A549 (cell line): ENCODE measurements at regions not wholly inside any gene's neighbourhood (a gene's known extent, or its start where the extent isn't known, plus 50 kb on each side); places are given as distances from the start of the nearest gene placed in this dataset.

Experiments
- ATAC-seq, 2 experiments: fragments of 200-7000 bp in 1 of 2; fragments of >200 bp in 1 of 2; cut with Nextera tagmentation in 1 of 2; cut with Tn5 transposase in 1 of 2; 3 replicates each; pipeline versions ENCODE4 v1.8.0 to v1.9.1; 2018 to 2020; ENCODE audit warnings: mild to moderate bottlenecking in 1 of 2, moderate library complexity in 1 of 2
- CTCF ChIA-PET: fragments of 300-600 bp; sonication (Branson Sonifier 250); formaldehyde crosslinking; extraction: SDS; loops from one replicate; lab custom pipeline; 2021; ENCODE audit warnings: antibody characterized with exemption, inconsistent platforms; lab: Yijun Ruan, JAX
- POLR2A ChIA-PET: fragments of 350-600 bp; formaldehyde crosslinking; extraction: SDS; loops from one replicate; lab custom pipeline; 2021; ENCODE audit warnings: antibody characterized with exemption, inconsistent platforms; lab: Yijun Ruan, JAX
- DNase-seq, 2 experiments: peaks; one replicate each; pipeline versions ENCODE4 v3.0.0 to v3.0.0-alpha.2; 2011 to 2016; ENCODE audit warnings: low read depth in 1 of 2, low spot score in 1 of 2
- FAIRE-seq: peaks from 2 replicates; lab custom pipeline; 2011; peaks lifted over from hg19 to GRCh38; lab: Jason Lieb, UNC
- H3K27ac ChIP-seq, 2 experiments: fragments of >200 bp; sonication (Bioruptor Twin); formaldehyde crosslinking; 3 replicates each; pipeline ENCODE4 v1.5.1; 2016 to 2017
- H3K4me1 ChIP-seq: fragments of >200 bp; sonication (Bioruptor Twin); formaldehyde crosslinking; 3 replicates; pipeline ENCODE4 v1.6.1; 2016
- H3K4me2 ChIP-seq: fragments of >200 bp; sonication (Bioruptor Twin); formaldehyde crosslinking; 3 replicates; pipeline ENCODE4 v1.6.1; 2016
- H3K4me3 ChIP-seq: fragments of >200 bp; sonication (Bioruptor Twin); formaldehyde crosslinking; 3 replicates; pipeline ENCODE4 v1.5.1; 2016
- H3K9me3 ChIP-seq: fragments of >200 bp; sonication (Bioruptor Twin); formaldehyde crosslinking; 3 replicates; pipeline ENCODE4 v1.6.1; 2016
- CHD2 ChIP-seq: fragments of 150-350 bp; IDR thresholded peaks from 2 replicates; pipeline ENCODE4 v1.6.1; 2014; ENCODE audit warnings: low read length; ENCODE audit not compliant: partially characterized antibody
- EHF ChIP-seq: fragments of 250-450 bp; sonication (Bioruptor Pico); IDR thresholded peaks from 2 replicates; pipeline ENCODE4 v1.5.0; 2020; ENCODE audit warnings: mild to moderate bottlenecking
- EHMT2 ChIP-seq: fragments of 200-600 bp; sonication (generic); IDR thresholded peaks from 2 replicates; pipeline ENCODE4 v1.6.1; 2016; ENCODE audit warnings: antibody characterized with exemption, low read depth, mild to moderate bottlenecking, moderate library complexity
- EP300 ChIP-seq, 2 experiments: fragments of >200 bp; sonication (Bioruptor Twin); formaldehyde crosslinking; IDR thresholded peaks; 2 replicates in 1 of 2; 3 replicates in 1 of 2; pipeline ENCODE4 v1.6.1; 2016 to 2017
- ESRRA ChIP-seq: fragments of 150-350 bp; IDR thresholded peaks from 2 replicates; pipeline ENCODE4 v1.6.1; 2014; ENCODE audit warnings: mild to moderate bottlenecking, low read length, borderline replicate concordance
- FOSB ChIP-seq: fragments of 250-450 bp; sonication (Bioruptor Pico); IDR thresholded peaks from 2 replicates; pipeline ENCODE4 v1.5.0; 2020; ENCODE audit warnings: mild to moderate bottlenecking, moderate library complexity
- FOSL2 ChIP-seq, 2 experiments: fragments of 450-650 bp in 1 of 2; fragments of >200 bp in 1 of 2; sonication (Bioruptor Twin) in 1 of 2; formaldehyde crosslinking; IDR thresholded peaks; 2 replicates each; pipeline versions ENCODE4 v1.5.0 to v1.6.1; 2016 to 2020; ENCODE audit warnings: mild to moderate bottlenecking in 1 of 2, moderate library complexity in 1 of 2
- HOXB13 ChIP-seq: fragments of 250-450 bp; sonication (Bioruptor Pico); IDR thresholded peaks from 2 replicates; pipeline ENCODE4 v1.5.0; 2020; ENCODE audit warnings: low read depth, mild to moderate bottlenecking, moderate library complexity
- JUNB ChIP-seq: fragments of >200 bp; sonication (Bioruptor Twin); formaldehyde crosslinking; IDR thresholded peaks from 2 replicates; pipeline ENCODE4 v1.6.1; 2016
- KDM5A ChIP-seq: fragments of 200-600 bp; sonication (generic); IDR thresholded peaks from 2 replicates; pipeline ENCODE4 v1.6.1; 2016; ENCODE audit warnings: antibody characterized with exemption, mild to moderate bottlenecking
- MYC ChIP-seq: IDR thresholded peaks from 2 replicates; pipeline ENCODE4 v1.6.1; 2012; ENCODE audit warnings: mild to moderate bottlenecking, inconsistent platforms, low read length, improper control_type of control experiment, borderline replicate concordance
- NFE2L2 ChIP-seq: fragments of 150-350 bp; conservative IDR thresholded peaks from 2 replicates; pipeline ENCODE4 v1.6.1; 2014; ENCODE audit warnings: low read length
- NPAS2 ChIP-seq: fragments of 250-450 bp; sonication (Bioruptor Pico); IDR thresholded peaks from 2 replicates; pipeline ENCODE4 v1.8.0; 2022; ENCODE audit warnings: mild to moderate bottlenecking, moderate library complexity, borderline replicate concordance
- POLR2AphosphoS2 ChIP-seq: conservative IDR thresholded peaks from 2 replicates; pipeline ENCODE4 v1.6.1; 2012; ENCODE audit warnings: low read length, improper control_type of control experiment, inconsistent platforms
- RARB ChIP-seq: fragments of 250-450 bp; sonication (Bioruptor Pico); IDR thresholded peaks from 2 replicates; pipeline ENCODE4 v1.8.0; 2021; ENCODE audit warnings: mild to moderate bottlenecking, moderate library complexity
- RCOR1 ChIP-seq: fragments of 150-350 bp; IDR thresholded peaks from 2 replicates; pipeline ENCODE4 v1.6.1; 2014; ENCODE audit warnings: antibody characterized with exemption, low read length, low read depth
- SMC3 ChIP-seq: fragments of >200 bp; sonication (Bioruptor Twin); formaldehyde crosslinking; IDR thresholded peaks from 3 replicates; pipeline ENCODE4 v1.6.1; 2018; ENCODE audit warnings: inconsistent platforms
- SREBF2 ChIP-seq: fragments of 450-650 bp; IDR thresholded peaks from 2 replicates; pipeline ENCODE4 v1.6.1; 2014; ENCODE audit warnings: mild to moderate bottlenecking, moderate library complexity
- TFCP2L1 ChIP-seq: fragments of 250-450 bp; sonication (Bioruptor Pico); IDR thresholded peaks from 2 replicates; pipeline ENCODE4 v1.5.0; 2021; ENCODE audit warnings: mild to moderate bottlenecking
- WGBS: methylation state at CpG from one replicate; pipeline ENCODE4 v1.1.6; 2017; ENCODE audit errors: missing lambda C conversion rate; 5-methylcytosine and 5-hydroxymethylcytosine counted together
- TF ChIP-seq, protein P1 (sequence below): fragments of >200 bp; sonication (Bioruptor Twin); formaldehyde crosslinking; IDR thresholded peaks from 2 replicates; pipeline ENCODE4 v1.6.1; 2016
- TF ChIP-seq, protein P2 (sequence below): fragments of 250-450 bp; sonication (Bioruptor Pico); IDR thresholded peaks from 2 replicates; pipeline ENCODE4 v1.5.0; 2021; ENCODE audit warnings: mild to moderate bottlenecking, moderate library complexity, borderline replicate concordance
- TF ChIP-seq, protein P3 (sequence below): fragments of 450-650 bp; IDR thresholded peaks from 2 replicates; pipeline ENCODE4 v1.6.1; 2014; ENCODE audit warnings: antibody characterized with exemption
- TF ChIP-seq, protein P4 (sequence below): fragments of 150-350 bp; IDR thresholded peaks from 2 replicates; pipeline ENCODE4 v1.6.1; 2014; ENCODE audit warnings: low read depth, mild to moderate bottlenecking, low read length
- TF ChIP-seq, protein P5 (sequence below): IDR thresholded peaks from 2 replicates; pipeline ENCODE4 v1.6.1; 2012; ENCODE audit warnings: low read depth, borderline replicate concordance

DNA sequence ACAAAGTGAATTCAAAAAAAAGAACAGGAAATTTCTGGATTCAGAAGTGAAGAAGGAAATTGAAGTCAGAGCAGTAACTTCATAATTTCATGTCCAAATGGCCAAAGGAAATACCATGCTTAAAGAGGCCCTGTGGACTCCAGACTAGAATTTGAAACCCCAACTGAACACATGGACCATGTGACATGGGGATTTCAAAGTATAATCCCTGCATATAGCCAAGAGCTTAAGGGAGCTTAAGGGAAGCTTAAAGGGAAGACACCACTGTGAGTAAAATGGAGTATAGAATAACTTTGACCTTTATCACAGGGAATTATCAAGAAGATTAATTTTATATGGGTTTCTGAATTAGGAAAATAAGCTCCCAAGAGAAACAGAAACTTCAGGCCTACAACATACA, 241.8 kb upstream of the POGK start:
- FAIRE-seq = no peak
- CTCF ChIA-PET = no interaction called here
- TF ChIP-seq SMC3 = no peak
- no peak for TF ChIP-seq CHD2
- TF ChIP-seq POLR2AphosphoS2 = no peak
- TF ChIP-seq, protein P1, sequence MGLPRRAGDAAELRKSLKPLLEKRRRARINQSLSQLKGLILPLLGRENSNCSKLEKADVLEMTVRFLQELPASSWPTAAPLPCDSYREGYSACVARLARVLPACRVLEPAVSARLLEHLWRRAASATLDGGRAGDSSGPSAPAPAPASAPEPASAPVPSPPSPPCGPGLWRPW = no peak
- no peak for TF ChIP-seq KDM5A
- TF ChIP-seq RCOR1 = no peak
- TF ChIP-seq NPAS2 (CRISPR knock-in tag) = no peak
- no peak for TF ChIP-seq MYC
- TF ChIP-seq SREBF2 = no peak
- TF ChIP-seq, protein P2, sequence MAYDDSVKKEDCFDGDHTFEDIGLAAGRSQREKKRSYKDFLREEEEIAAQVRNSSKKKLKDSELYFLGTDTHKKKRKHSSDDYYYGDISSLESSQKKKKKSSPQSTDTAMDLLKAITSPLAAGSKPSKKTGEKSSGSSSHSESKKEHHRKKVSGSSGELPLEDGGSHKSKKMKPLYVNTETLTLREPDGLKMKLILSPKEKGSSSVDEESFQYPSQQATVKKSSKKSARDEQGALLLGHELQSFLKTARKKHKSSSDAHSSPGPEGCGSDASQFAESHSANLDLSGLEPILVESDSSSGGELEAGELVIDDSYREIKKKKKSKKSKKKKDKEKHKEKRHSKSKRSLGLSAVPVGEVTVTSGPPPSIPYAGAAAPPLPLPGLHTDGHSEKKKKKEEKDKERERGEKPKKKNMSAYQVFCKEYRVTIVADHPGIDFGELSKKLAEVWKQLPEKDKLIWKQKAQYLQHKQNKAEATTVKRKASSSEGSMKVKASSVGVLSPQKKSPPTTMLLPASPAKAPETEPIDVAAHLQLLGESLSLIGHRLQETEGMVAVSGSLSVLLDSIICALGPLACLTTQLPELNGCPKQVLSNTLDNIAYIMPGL (CRISPR knock-in tag) = no peak
- no peak for TF ChIP-seq RARB
- TF ChIP-seq NFE2L2 = no peak

DNA sequence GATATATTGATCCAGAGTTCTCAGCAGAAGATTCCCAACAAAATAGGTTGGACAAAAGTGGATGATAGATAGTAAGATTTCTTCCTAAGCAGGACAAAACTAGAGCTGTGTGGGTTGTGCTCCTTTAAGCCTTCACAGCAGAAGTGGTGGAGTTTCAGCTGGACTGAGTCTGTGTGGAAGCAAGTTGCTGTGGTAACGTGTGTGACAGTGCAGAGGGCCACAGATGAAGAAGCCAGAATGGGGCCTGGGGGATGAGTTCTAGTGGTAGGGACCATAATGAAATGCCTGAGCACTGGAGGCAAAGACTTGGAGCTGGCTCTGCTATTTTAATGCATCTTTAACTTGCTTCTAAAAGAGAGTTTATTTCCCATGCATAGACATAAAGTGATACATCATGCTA, 238.7 kb upstream of the POGK start:
- ChIA-PET POLR2A (no interaction called here), CTCF (no interaction called here)
- 0% methylated on average over 1 of the region's 1 CpG for WGBS
- FAIRE-seq (no peak), DNase-seq (no peak), ATAC-seq (no peak)
- Histone ChIP-seq H3K4me2 (no peak overlapping the region), H3K27ac (no peak overlapping the region), H3K4me3 (no peak overlapping the region), H3K4me1 (no peaks in the 10 kb centered on the region), H3K9me3 (no peaks in the 10 kb centered on the region)
- TF ChIP-seq NPAS2 (CRISPR knock-in tag) (no peak), EP300 (IDR thresholded peaks at IDR 0.05) (no peak), EHF (CRISPR knock-in tag) (no peak), RCOR1 (no peak), TFCP2L1 (CRISPR knock-in tag) (no peak), FOSB (CRISPR knock-in tag) (no peak), JUNB (no peak), ESRRA (no peak), FOSL2 (IDR thresholded peaks at IDR 0.05) (no peak), FOSL2 (CRISPR knock-in tag; IDR thresholded peaks at IDR 0.05) (no peak), MYC (no peak), NFE2L2 (no peak), HOXB13 (CRISPR knock-in tag) (no peak), EHMT2 (no peak)
- TF ChIP-seq, protein P3, sequence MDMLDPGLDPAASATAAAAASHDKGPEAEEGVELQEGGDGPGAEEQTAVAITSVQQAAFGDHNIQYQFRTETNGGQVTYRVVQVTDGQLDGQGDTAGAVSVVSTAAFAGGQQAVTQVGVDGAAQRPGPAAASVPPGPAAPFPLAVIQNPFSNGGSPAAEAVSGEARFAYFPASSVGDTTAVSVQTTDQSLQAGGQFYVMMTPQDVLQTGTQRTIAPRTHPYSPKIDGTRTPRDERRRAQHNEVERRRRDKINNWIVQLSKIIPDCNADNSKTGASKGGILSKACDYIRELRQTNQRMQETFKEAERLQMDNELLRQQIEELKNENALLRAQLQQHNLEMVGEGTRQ = no peak
- TF ChIP-seq, protein P4, sequence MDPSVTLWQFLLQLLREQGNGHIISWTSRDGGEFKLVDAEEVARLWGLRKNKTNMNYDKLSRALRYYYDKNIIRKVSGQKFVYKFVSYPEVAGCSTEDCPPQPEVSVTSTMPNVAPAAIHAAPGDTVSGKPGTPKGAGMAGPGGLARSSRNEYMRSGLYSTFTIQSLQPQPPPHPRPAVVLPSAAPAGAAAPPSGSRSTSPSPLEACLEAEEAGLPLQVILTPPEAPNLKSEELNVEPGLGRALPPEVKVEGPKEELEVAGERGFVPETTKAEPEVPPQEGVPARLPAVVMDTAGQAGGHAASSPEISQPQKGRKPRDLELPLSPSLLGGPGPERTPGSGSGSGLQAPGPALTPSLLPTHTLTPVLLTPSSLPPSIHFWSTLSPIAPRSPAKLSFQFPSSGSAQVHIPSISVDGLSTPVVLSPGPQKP = no peak
- TF ChIP-seq, protein P5, sequence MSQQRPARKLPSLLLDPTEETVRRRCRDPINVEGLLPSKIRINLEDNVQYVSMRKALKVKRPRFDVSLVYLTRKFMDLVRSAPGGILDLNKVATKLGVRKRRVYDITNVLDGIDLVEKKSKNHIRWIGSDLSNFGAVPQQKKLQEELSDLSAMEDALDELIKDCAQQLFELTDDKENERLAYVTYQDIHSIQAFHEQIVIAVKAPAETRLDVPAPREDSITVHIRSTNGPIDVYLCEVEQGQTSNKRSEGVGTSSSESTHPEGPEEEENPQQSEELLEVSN = no peak
- TF ChIP-seq, protein P2 (CRISPR knock-in tag) = no peak

More for the DNA sequence above, 241.8 kb upstream of the POGK start:
- Histone ChIP-seq H3K4me1 (no peaks in the 10 kb centered on the region), H3K27ac (no peak overlapping the region), H3K4me3 (no peak overlapping the region), H3K4me2 (no peak overlapping the region), H3K9me3 (no peaks in the 10 kb centered on the region)
- ATAC-seq = no peak
- no peak for DNase-seq
- POLR2A ChIA-PET = no interaction called here
